ENCODE measurements at regions not wholly inside any gene's neighbourhood (a gene's known extent, or its start where the extent isn't known, plus 50 kb on each side); places are given as distances from the start of the nearest gene placed in this dataset.
"Not testable (repeated sequence)": the region's sequence is repeated elsewhere in the genome, so short reads cannot be mapped to it uniquely, and the experiment has no call there.

- DNase-seq (ENCODE audit: low read depth in 2 of 2) = no peak
Observed at GRCh38 chr12:61566183-61566582, 694.0 kb upstream of the USP15 start.

DNA sequence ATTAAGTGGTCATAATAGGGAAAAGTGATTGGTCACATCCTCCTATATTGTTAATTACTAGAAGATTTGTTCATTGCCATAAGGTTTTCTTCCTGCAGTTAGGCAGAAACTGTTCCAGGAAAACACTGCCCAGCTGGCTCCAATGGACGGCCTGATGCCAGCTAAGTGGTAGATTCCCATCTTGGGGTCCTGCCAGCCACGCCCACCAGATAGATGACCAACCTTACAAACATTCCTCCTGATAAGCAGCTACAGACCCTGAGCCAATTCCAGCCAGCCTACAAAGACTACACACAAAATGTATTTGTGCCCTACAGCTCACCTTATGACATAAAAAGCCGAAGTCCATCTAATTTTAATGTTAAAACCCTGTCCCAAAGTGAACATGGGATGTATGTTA, 685.9 kb upstream of the USP15 start:
- DNase-seq (ENCODE audit: low read depth in 2 of 2) = no peak

DNA sequence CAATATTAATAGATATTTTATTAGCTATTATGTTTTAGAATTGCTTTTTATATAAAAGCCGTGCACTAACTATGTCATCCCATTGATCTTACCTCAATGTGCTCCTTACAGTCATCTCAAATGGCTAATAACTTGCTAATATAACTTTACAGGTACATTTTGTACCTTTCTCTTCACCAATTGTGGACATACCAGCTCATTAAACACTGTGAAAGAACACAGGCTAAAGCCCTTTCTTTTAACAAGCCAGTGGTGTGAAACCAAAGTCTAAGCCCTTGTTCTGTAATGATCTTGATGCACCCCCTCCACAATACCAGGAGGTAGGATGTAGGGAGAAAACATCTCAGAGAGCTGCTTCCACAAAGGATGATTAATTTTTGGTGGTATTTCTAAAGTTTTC, 675.3 kb upstream of the USP15 start:
- DNase-seq (ENCODE audit: low read depth in 2 of 2) = no peak

- not testable (repeated sequence) for DNase-seq (ENCODE audit: low read depth in 2 of 2)
Observed at GRCh38 chr12:61590864-61591263, 669.3 kb upstream of the USP15 start.

DNA sequence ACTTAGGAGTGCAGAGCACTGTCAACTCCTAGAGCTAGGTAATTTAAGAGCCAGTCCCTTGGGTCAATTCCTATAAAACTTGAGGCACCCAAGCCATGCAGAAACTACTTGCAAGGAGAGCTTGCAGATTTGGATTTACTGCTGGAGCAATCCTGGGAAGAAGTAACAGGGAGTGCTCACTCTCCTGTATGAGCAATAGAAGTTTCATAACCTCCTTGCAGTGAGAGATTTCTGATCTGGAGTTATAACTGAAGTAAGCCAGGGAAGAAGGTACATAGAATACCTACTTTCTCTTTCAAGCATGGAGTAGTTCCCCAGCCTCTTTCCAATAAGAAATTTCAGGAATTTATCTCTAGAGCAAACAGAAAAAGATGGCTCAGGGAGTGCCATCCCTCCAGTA, 650.1 kb upstream of the USP15 start:
- DNase-seq (ENCODE audit: low read depth in 2 of 2) = no peak

DNA sequence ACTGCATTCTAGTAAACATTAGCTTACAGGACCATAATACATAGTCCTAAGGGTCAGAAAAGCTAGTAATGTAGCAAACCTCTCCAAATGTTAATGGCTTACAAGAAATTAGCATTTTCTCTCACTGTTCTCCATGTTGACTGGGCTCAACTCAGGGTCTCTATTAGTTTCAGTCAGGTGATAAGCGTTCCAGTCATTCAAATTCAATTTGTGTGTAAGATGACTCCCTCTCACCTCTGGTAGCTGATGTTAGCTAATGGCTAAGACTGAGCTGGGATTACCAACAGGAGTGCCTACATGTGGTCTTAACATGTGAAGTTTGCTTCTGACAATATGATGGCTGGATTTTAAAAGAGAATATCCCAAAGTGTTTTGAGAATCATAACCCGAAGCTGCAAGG, 630.5 kb upstream of the USP15 start:
- DNase-seq (ENCODE audit: low read depth in 2 of 2) = no peak

- no peak for DNase-seq (ENCODE audit: low read depth in 2 of 2)
Observed at GRCh38 chr12:61646639-61647038, 613.6 kb upstream of the USP15 start.

DNA sequence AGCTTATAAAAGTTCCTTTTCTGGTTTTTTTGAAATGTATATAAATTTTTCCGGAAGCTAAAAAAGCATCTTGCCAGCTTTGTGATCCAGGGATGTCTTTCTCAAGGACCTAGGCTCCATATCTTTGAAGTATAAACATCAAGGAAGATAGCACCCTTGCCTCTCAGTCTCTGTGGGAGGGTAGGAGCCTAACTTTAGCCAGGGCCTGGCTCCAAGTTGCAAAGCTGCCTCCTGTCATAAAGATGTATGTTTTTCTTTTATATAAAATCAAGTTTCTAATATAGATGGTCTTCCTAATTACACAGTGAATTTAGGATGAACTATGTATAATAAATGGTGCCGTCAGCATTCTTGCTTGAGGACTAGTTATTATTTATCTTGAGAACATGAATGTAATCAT, 612.6 kb upstream of the USP15 start:
- no peak for DNase-seq (ENCODE audit: low read depth in 2 of 2)

DNA sequence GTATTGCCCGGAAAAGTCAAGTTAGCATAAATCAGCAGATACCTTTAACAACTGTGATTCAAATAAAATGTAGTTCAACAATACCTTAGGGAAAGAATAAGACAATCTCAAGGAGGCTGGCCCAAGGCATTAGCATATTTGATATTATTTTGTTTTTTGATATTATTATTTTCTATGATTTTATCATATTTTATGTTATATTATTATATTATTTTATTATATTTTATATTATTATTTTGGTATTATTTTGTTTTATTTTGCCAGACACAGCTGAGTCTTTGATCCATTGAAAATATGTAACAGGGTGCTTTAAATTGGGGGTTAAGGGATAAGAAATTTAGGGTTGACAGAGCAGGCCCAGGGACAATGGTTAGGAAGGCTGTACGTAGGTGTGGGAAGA, 607.9 kb upstream of the USP15 start:
- DNase-seq (ENCODE audit: low read depth in 2 of 2) = no peak

- DNase-seq (ENCODE audit: low read depth in 2 of 2) = no peak
Observed at GRCh38 chr12:61654698-61655097, 605.5 kb upstream of the USP15 start.

DNA sequence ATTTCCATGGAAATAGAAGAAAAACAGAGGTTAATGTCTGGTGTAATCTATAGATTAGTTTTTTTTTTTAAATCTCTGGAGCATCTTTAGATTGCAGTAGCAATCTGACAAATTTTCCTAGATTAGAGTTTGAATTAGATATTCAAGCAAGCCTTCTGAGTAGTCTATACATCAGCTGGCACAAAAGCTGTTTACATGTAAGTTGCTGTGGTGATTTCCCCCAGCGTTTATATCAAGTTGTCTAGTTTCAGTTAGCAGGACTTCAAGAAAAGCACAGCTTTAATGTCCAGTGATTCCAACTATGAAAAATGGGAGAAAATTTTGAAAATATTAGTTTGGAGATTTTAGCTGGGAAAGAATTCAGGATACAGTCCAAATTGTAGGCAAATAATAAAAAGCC, 605.0 kb upstream of the USP15 start:
- DNase-seq (ENCODE audit: low read depth in 2 of 2) = no peak

- no peak for DNase-seq (ENCODE audit: low read depth in 2 of 2)
Observed at GRCh38 chr12:61667676-61668075, 592.5 kb upstream of the USP15 start.

GRCh38 chr12:61676520-61676919, 583.7 kb upstream of the USP15 start:
- no peak for DNase-seq (ENCODE audit: low read depth in 2 of 2)

DNA sequence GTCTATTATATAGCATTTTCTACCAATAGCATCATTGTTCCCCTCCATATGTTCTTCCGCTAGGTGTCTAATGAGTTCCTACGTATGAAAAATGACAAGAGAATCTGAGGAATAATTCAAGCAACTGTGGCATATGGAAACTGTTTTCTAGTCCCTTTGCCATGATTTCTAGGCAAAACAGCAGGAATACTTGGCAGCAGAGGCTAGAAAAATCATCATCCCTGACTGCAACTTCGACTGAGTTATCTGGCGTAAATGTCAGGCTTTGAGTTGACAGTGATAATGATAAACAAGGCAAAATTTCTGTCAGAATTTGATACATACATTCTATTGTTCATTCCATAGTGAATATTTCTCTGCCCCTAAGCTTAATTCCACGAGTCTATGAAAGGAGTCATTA, 572.8 kb upstream of the USP15 start:
- no peak for DNase-seq (ENCODE audit: low read depth in 2 of 2)

GRCh38 chr12:61694214-61694613, 566.0 kb upstream of the USP15 start:
- no peak for DNase-seq (ENCODE audit: low read depth in 2 of 2)

DNA sequence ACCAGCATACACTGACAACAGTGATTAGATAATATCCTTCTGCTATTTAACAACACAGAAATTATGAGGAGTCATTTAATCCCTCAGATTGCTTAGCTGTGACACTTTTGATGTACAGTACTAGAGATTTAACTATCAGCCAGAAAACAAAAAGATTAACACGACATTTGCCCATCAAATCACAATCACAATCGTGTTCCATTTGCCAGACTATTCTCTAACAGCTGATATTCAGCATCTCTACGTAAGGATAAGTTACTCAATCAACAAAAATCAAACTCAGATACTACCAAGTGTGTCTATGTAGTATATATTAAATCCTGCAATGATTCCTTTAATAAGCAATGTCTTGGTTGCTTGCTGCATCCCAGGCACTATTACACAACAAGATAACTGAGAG, 558.7 kb upstream of the USP15 start:
- no peak for DNase-seq (ENCODE audit: low read depth in 2 of 2)

GRCh38 chr12:61706783-61707182, 553.4 kb upstream of the USP15 start:
- DNase-seq (ENCODE audit: low read depth in 2 of 2) = no peak

GRCh38 chr12:61713121-61713520, 547.1 kb upstream of the USP15 start:
- DNase-seq (ENCODE audit: low read depth in 2 of 2) = no peak

GRCh38 chr12:61717986-61718385, 542.2 kb upstream of the USP15 start:
- no peak for DNase-seq (ENCODE audit: low read depth in 2 of 2)

GRCh38 chr12:61739925-61740324, 520.3 kb upstream of the USP15 start:
- no peak for DNase-seq (ENCODE audit: low read depth in 2 of 2)

DNA sequence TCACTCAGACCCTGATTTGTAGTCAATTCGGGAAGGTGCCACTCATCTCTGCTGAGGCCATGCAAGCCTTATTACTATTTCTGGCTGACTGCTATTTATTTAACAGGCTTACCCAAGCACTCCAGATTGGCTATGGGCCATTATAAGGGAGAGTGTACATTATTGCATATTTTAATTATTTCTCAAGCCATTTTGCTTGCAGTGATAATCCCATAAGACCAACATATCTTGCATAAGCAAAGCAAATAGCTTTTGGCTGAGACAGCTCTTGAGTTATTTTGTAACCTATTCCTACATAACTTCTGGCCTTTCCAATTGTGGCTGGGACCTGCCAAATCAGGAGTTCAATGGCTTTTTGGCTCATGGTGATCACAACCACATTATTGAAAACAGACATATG, 509.6 kb upstream of the USP15 start:
- DNase-seq (ENCODE audit: low read depth in 2 of 2) = no peak

DNA sequence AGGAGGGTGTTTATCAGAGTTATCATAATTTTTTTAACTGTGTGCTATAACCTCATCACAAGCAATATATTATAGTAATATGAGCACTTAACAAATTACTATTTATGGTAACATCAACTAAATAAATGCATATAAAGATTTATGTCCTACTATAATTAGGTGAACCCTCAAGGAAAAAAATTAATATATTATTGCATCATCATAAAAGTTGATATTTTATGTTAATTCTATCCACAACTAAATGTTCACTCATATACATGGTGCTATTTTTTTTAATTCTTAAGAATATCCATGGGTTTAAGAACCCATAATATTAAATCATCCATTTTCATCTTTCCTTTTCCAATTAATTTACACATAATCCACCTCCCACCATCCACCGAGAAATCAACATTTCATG, 506.0 kb upstream of the USP15 start:
- no peak for DNase-seq (ENCODE audit: low read depth in 2 of 2)

DNA sequence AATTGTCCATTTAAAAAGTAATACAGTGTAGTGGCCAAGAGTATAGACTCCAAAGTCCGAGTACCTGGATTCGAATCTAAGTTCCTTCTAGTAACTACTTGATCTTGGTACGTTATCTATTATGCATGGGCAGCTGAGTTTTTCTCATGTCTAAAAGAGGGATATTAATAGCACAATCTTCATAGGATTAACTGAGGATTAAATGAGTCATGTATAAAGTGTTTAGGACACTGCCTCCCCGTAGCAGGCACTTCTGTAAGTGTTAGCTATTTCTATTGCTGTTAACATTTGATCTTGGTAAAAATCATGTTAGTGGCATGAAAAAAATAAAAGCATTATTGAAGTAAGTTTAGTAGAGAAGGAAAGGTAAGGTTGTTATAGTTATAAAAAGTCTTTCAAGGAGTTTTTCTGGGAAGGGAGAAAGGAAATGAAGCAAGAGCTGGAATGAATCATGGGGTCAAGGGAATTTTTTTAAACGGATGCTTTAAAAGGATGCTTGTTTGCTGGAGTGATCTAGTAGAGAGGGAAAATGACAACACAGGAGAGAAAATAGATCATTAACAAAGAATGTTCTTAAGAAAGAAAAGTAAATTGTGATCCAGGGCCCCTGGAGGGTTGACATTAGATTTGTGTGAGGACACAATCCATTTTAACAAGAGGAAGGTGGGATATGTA, 502.2 kb upstream of the USP15 start:
- DNase-seq (ENCODE audit: low read depth in 2 of 2) = no peak

GRCh38 chr12:61758661-61759060, 501.5 kb upstream of the USP15 start:
- no peak for DNase-seq (ENCODE audit: low read depth in 2 of 2)

Measured in stimulated activated CD4-positive, alpha-beta T cell treated with anti-CD3 and anti-CD28 coated beads, Interleukin-1b, Interleukin-23, amount 100 ng/mL, for 1 hour (primary cell).